GM21390 (cell line): ENCODE measurements at regions not wholly inside any gene's neighbourhood (a gene's known extent, or its start where the extent isn't known, plus 50 kb on each side); places are given as distances from the start of the nearest gene placed in this dataset.

Experiments used
- ATAC-seq: cut with Tn5 transposase; IDR thresholded peaks from one replicate; pipeline ENCODE4 v1.9.1; 2021; ENCODE audit not compliant: unreplicated experiment

DNA sequence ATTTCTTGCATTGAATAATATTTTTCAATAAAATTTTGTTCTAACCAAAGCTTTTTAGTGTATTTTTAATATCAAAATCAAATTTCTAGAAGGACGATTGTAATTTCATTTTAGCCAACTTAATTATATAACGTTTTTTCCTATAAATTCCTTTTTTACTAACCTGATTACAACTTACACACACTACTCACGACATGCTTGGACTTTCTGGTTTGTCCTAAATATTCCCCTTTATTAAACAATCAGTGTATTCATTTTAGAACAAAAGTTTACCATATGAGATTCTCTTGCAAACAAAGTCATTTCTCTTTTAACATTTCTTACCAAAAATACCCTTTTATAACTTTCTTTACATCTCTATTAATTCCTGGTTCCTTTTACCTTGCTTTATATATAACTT, 173.7 kb downstream of the PWWP3B start:
- no peak for ATAC-seq

DNA sequence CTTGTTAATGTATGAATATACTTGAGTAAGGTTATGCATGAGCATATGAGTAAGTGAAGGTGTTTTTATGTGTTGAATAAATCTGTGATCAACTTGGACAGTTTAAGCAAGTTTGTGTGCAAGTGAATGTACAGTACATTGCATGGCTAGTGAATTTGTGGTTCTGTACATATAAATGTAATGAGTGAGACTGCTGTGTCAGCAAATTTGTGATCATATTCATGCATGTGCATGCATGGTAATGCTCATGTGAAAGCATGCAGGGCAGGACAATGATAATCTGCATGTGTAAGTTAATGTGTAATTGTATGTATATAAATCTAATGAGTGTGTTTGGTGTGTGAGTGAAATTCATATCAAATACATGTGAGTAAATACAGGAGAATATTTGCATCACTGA, 188.5 kb downstream of the PWWP3B start:
- no peak for ATAC-seq

DNA sequence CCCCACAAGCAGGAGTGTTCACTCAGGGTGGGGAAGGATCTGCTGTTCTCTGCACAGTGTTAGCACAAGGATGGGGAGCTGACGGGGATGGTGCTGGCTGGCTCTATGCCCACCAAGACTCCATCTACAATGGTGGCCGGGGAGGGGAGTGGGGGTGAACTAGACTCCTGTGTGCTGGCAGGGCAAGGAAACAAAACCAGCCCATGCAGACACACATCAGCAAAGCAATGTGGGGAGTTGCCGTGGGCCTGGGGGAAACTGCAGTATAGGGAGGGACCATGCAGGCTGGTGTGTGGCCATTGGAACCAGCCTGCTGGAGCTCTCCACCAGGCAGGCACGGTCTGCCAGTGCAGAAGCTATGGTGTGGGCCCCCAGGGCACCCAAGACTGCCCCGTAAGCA, 195.1 kb downstream of the PWWP3B start:
- no peak for ATAC-seq

DNA sequence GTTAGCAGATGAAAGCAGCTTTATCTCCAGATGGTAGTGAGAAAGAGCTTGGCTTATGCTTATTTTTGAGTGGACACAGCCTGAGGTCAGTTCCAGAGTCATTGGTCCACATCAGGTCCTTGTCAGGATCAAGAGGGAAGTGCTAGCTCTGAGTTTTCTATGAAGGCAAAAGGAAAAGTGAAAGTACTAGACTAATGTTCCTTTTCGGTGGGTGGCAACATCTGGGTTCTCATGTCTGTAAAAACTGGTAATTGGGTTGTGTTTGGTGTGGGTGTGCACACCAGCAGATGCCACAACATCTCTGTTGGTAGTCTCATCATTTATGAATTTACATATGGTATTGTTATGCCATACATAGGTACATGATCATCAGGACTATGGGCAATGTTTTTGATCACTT, 210.5 kb downstream of the PWWP3B start:
- peak; percentile 70 for ATAC-seq

DNA sequence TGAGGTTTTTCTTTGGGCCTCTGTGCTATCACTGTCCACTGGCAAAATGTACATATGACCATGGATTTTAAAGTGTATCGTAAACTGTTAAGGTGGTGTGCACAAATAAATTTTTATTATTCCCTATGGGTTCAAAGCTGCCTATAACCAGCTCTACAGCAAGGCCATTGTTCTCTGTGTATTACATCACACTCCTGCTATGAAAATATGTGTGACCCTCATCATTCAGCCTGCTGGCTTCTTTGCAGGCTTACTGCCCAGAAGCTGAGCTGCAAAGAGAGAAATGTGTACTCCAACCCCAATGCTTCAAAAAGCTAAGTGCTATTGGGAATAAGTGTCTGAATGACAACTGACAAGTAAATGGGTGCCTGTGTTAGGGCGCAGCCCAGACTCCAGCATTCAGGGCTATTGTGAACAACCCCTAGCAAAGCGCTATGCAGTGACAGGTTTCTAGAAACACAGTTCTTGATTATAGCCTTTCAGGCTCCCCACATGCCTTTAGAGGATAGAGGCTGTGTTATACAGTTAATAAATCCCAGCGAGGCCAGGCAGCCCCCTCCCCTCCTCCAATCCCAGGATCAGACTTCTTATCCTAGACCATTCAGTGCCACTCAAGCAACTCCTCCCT, 220.4 kb upstream of the RADX start:
- no peak for ATAC-seq

DNA sequence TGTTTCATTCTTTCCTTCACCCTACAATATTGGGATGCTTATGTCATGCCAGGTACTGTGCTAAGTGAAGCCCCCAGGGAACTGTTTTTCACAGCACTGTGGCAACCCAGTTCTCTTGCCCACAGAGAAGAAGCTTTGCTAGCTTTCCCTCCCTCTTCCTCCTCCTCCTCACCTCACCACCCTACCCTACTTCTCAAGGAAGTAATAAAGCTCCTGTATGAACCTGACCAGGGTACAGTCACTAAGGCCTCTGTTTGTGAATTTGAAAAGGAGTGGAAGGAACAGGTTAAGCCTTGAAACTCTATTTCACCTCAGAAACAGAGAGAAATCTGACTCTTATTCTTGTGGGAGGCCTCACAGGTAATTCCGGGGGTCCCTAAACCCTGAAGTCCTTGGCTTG, 219.4 kb upstream of the RADX start:
- ATAC-seq, result no peak

DNA sequence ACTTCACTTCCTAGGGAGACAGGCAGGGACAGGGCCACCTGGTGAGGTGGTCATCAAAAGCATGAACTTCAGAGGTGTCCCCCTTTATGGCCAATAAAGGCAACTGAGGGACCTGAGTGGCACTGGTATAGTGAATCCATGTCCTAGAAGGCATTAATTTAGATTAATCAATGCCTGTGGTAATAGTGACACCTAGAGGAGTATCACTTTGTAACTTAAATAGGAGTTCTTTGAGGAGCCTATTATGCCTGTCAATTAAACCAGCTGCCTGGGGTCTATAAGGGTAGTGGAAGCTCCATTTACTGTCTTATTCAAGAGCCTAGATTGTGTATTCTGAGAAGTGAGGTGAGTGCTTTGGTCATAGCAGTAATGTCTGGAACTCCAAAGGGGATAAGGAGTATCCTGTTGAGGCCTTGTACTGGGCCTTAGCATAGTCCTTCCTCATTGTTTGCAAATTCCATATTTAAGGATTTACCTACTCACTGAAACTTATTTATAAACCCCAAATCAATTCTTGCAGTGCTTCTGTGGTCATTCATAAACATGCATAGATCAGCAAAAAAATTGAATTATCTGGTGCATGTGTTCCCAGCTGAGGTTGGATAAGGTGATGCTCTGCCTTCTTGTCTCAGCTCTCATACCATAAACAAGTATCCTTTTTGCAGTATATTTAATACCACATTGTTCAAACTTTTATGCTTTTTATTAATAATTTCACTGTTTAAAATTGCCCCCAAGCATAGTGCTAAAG, 213.8 kb upstream of the RADX start:
- ATAC-seq, result no peak

DNA sequence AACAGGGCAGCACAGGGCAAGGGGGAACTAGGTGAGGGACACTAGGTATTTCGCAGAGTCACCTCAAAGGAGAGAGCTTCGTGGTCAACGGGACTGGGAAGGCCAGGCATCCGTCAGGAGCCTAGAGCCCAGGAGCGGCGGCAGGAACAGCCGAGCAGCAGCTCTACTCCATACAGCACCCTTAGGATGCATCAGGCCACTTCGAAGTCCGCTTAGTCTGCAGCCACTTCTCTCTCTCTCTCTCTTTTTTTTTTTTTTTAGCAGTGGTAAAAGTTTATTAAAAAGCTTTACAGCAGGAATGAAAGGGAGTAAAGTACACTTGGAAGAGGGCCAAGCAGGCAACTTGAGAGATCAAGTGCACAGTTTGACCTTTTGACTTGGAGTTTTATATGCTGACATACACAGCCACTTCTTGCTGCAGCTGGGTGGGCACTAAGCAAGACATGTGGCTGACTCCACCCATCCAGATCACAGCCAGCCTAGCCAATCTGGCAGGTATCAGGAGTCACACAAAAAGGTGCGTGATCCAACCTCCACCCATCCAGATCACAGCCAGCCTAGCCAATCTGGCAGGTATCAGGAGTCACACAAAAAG, 209.7 kb upstream of the RADX start:
- ATAC-seq, result no peak

DNA sequence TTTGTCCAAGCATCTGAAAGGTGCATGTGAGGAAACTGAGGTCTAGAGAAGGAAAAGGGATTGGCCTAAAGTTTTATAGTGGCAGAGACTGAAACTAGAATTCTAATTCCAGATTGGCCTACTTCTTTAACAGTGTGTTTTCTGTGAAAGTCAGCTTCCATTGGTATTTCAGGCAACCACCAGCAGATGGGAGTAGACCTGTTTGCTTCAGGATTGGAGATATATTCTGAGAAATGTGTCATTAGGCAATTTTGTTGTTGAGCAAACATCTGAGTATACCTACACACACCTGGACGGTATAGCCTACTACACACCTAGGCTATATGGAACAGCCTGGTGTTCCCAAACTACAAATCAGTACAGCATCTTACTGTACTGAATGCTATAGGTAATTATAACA, 207.3 kb upstream of the RADX start:
- no peak for ATAC-seq

DNA sequence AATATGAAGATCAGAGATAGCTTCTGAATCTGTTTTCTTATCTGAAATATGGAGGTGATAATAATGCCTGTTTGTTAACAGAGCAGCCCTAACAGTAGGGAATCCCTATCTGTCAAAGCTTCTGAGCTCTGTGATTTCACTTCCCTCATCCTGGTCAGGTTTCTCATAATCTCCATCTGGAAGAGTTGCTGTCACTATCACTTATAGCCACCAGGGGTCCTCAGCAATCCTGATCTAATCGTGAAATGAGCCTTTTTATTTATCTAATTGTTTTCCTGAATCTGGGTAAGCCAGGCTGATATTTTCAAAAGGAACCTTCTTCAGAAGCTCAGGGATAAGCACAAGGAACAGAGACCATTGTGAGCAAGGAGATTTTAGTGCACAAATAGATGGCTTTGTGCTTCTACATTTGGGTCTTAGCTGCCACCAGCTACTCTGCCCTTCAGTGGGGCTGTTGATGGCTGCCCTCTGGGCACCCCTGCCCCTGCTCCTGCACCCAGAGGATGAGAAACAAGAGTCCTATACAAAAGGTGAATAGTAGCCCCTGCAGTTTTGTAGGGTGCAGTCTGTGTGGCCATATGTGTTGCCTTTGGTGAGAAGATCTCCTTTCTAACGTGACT, 196.4 kb upstream of the RADX start:
- peak; percentile 88 for ATAC-seq

DNA sequence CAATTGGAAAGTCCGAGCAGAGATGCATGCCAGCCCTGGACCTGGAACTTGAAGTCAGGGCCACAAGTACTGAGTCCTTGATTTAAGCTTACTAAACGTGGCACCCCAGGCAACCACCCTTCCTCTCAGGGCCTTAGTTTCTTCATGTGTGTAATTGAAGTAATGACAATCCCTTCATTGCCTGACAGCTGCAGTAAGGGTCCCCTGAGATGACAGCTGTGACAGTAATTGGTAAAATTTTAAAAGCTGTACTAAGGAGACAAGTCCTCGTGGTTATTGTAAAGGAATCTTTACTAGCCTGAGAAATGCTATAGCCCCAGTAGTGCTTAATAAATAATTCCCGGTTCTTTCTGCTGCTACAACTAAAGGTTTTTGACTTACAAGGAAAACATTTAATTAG, 175.1 kb upstream of the RADX start:
- no peak for ATAC-seq

DNA sequence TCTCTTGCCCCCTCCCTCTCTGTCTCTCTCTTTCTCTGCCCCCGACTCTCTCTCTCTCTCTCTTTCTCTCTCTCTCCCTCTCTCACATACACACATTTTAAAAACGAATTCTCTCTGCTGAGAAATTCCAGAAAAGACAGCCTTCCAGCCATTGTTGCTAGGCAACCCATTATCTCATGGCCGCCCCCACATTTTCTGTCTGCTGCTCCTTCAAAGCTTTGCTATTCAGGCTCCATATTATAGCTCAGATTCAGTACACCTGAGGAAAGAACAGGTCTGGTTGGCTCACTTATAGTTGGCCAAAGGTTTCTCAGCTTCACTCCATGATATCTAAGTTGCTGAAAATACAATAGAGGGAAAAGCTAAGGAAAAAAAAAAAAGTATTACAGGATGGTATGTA, 174.4 kb upstream of the RADX start:
- ATAC-seq, result no peak

DNA sequence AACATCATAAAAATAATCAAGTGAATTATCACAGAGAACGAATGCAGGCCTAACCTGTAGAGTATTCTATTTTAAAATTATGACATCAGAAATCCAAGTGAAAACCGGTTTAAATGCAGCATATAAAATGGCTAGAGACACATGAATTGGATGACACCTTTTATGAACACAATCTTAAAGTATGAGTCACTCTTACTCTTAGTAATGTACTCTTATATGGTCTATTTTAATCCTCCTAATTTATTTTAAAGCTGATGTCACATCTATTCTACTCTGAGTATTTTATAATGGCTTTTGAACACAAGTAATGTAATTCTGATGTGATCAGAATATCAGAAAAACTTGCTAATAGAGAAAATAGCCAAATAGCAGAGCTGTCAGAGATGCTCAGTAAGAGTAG, 161.4 kb upstream of the RADX start:
- ATAC-seq, result no peak

DNA sequence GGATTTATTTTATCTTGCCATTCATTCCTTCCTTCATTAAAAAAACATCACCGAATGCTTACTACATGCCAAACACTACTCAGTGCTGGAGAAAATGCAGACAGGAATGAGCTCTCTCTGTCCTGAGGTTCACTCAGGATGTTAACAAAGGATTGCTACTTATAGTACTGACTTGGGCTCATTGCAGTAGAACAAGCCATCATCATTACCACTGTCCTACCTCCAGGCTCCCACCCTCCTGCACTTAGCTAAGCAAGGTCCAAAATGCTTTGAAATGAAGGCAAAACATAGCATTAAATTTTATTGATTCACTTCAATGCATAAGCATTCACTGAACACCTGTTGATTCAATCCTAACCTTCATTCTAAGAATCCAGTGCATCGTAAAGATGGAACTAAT, 159.8 kb upstream of the RADX start:
- ATAC-seq, result no peak

DNA sequence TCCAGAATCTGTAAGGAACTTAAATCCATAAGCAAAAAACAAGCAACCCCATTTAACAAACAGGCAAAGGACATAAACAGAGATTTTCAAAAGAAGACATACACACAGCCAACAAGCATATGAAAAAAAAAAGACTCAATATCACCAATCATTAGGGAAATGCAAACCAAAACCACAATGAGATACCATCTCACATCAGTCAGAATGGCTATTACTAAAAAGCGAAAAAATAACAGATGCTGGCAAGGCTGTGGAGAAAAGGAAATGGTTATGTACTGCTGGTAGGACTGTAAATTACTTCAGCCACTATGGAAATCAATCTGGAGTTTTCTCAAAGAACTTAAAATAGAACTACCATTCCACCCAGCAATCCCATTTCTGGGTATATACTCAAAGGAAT, 156.8 kb upstream of the RADX start:
- ATAC-seq, result no peak

DNA sequence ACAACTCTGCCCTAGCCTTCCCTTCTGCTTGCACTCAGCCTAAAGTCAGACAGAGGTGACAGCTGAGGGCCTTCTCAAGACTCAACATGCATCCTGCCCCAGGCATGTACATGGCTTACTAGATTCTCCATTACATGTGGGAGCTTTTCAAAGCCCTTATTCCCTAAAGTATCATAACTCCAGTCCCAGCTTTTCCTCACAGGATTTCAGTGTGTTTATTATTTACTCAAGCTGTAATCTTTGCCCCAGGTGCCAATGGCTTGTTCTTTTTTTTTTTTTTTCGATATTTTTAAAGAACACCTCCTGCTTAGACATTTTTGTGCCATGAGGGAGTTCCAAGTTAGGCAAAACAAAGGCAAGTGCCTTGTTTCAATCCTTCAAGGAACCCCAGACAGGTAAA, 154.0 kb upstream of the RADX start:
- no peak for ATAC-seq

DNA sequence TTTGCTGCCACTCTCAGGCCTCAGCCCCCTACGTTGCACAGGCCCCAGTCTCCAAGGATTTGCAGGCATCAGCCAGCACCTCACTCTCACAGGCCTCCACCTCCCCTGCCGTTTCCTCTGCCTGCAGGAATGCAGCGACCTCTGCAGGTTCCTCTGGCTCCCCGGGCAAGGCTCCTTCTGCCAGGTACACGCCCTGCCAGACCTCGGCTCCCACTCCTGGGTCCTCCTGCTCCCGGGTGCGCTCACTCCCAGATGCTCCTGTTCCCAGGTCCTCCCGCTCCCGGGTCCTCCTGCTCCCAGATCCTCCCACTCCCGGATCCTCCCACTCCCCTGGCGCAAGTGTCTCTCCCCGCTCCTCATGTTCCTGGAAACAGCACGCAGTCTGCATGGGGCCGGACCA, 144.4 kb upstream of the RADX start:
- no peak for ATAC-seq

DNA sequence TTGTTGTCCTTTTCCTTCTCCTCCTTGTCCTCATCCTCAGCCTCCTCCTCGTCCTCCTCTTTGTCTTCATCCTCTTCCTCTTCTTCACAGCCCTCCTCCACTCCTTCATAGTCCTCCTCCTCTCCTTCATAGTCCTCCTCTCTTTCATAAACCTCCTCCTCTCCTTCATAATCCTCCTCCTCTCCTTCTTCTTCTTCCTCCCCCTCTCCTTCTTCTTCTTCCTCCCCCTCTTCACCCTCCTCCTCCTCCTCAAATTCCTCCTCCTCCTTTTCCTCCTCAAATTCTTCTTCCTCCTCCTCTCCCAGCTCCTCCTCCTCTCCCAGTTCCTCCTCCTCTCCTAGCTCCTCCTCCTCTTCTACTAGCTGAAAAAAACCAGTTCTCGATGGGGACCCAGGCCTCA, 143.8 kb upstream of the RADX start:
- ATAC-seq, result no peak

DNA sequence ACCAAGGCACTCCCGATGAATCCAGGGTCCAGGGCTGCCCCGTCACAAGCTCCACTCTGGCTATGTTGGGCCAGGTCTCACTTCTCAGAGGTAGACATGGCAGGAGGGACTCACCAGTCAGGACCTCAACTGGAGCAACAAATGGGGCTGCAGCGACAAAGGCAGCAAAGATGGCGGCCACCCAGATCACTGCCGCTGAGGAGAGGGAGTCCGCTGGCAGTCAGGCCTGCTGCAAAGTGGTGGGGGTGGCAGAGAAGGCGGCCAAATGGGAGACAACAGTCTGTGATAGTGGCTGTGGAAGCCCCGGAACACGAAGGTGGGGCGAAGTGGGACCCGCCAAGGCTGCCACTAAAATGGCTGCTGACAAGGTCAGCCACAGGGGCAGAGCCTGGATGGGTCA, 143.3 kb upstream of the RADX start:
- ATAC-seq, result no peak

DNA sequence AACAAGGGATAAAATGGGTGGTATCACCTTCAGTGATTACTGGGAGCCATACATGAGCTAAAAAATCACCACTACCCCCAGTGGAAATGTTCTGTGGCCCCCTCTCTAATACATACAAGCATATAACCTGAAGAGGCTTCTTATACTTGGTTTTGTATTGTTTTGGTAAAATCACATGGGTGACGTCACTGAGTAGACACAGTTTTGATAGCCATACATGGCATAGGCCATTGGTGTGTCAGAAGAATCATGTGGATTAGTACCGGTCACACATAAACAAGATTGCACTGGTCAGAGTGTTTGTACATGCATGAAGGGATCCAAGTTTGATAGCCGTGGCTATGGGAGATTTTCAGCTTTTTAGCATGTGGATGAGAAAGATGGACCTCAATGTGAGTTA, 131.9 kb upstream of the RADX start:
- no peak for ATAC-seq

DNA sequence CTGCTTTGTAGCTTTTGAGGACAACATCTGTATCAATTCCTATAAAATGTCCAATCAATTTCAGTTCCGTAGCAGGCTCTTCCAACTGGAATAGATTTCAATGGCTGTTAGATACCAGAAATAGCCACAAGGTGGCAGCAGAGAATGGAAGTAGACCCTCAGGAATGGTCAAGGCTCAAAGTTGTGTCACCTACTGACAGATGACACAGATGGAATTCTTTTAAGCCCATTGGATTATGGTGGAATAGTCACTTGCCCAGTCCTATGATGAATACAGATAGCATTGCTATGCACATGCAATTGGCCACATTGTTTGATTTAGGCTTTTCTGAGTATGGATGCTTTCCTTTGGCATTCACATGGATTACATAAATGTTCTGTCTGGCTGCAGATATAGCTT, 130.4 kb upstream of the RADX start:
- no peak for ATAC-seq

DNA sequence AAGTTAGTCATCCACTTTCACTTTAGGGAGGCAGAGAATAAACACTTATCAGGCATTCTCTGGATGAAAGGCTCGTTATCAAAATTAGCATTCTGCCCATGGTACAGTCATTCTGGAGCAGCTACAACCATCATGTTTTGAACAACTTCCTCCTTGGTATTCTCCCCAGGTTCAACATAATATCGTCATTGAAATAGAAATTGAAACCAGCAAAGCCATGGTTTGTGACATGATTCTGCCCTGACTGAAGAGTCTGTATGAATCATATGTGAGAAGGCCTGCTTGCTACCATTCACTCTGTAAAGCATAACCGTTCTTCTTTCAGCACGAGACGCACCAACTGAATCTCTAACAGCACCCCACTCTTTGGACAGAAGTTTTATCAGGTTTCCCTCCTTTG, 127.5 kb upstream of the RADX start:
- peak; percentile 97 for ATAC-seq
